Activated CD4-positive, alpha-beta T cell treated with anti-CD3 and anti-CD28 coated beads, Interleukin-2, amount 10 ng/mL, durations not matched to agents 7 days and 5 days (primary cell): ENCODE measurements at regions not wholly inside any gene's neighbourhood (a gene's known extent, or its start where the extent isn't known, plus 50 kb on each side); places are given as distances from the start of the nearest gene placed in this dataset.

Source experiments
- CTCF ChIA-PET: fragments of 350-600 bp; sonication (Branson Sonifier 250); formaldehyde crosslinking; loops from one replicate; lab custom pipeline; 2021; ENCODE audit warnings: antibody characterized with exemption; lab: Charles Lee
- POLR2A ChIA-PET: fragments of 350-600 bp; sonication (Branson Sonifier 250); formaldehyde crosslinking; loops from one replicate; lab custom pipeline; 2021; ENCODE audit warnings: antibody characterized with exemption; lab: Charles Lee
- DNase-seq: peaks from one replicate; pipeline ENCODE4 v3.0.0-alpha.2; 2020
- H3K27ac Mint-ChIP-seq: one replicate; pipeline ENCODE4 v1.8.0; 2021; ENCODE audit warnings: mild to moderate bottlenecking, moderate library complexity, mixed read lengths
- H3K27me3 Mint-ChIP-seq: one replicate; pipeline ENCODE4 v1.8.0; 2021; ENCODE audit warnings: mixed read lengths
- H3K36me3 Mint-ChIP-seq: one replicate; pipeline ENCODE4 v1.8.0; 2021; ENCODE audit warnings: low read depth, mixed read lengths
- H3K4me1 Mint-ChIP-seq: one replicate; pipeline ENCODE4 v1.8.0; 2021; ENCODE audit warnings: mixed read lengths
- H3K4me3 Mint-ChIP-seq: one replicate; pipeline ENCODE4 v1.8.0; 2021; ENCODE audit warnings: mild to moderate bottlenecking, moderate library complexity, mixed read lengths
- H3K9me3 Mint-ChIP-seq: one replicate; pipeline ENCODE4 v1.8.0; 2021; ENCODE audit warnings: mixed read lengths

- Mint-ChIP-seq H3K27ac (no peak overlapping the region), H3K4me3 (no peak overlapping the region), H3K36me3 (no peaks in the 10 kb centered on the region), H3K27me3 (peaks cover 2% of the 10 kb centered on the region), H3K9me3 (peaks cover 11% of the 10 kb centered on the region), H3K4me1 (no peaks in the 10 kb centered on the region)
- DNase-seq = no peak
- CTCF ChIA-PET = interaction anchor here (1.1 kb wide), 2 partner anchors 19 to 21 kb away, joined by 3 read pairs; no protein-coding TSS in a partner anchor
- POLR2A ChIA-PET = no interaction called here
Observed at GRCh38 chr17:77753691-77754245, 204.7 kb upstream of the TNRC6C start.

- Mint-ChIP-seq H3K36me3 (no peaks in the 10 kb centered on the region), H3K27me3 (peaks cover 2% of the 10 kb centered on the region), H3K9me3 (peaks cover 11% of the 10 kb centered on the region), H3K27ac (no peak overlapping the region), H3K4me1 (no peaks in the 10 kb centered on the region), H3K4me3 (no peak overlapping the region)
- CTCF ChIA-PET = interaction anchor here (1.1 kb wide), 2 partner anchors 18 to 20 kb away, joined by 3 read pairs; no protein-coding TSS in a partner anchor
- POLR2A ChIA-PET = no interaction called here
- no peak for DNase-seq
Observed at GRCh38 chr17:77754956-77755355, 203.5 kb upstream of the TNRC6C start.

GRCh38 chr17:77755410-77755963 lies 203.0 kb upstream of the TNRC6C start:
- no peak overlapping the region for H3K4me3 Mint-ChIP-seq
- no peaks in the 10 kb centered on the region for H3K4me1 Mint-ChIP-seq
- H3K9me3 Mint-ChIP-seq = peaks cover 11% of the 10 kb centered on the region
- H3K27me3 Mint-ChIP-seq = peaks cover 2% of the 10 kb centered on the region
- DNase-seq = no peak
- POLR2A ChIA-PET = no interaction called here
- no peak overlapping the region for H3K27ac Mint-ChIP-seq
- H3K36me3 Mint-ChIP-seq = no peaks in the 10 kb centered on the region
- CTCF ChIA-PET = no interaction called here

GRCh38 chr17:77756028-77756427 lies 202.5 kb upstream of the TNRC6C start:
- H3K4me1 Mint-ChIP-seq = no peaks in the 10 kb centered on the region
- H3K9me3 Mint-ChIP-seq = peaks cover 11% of the 10 kb centered on the region
- POLR2A ChIA-PET = no interaction called here
- H3K4me3 Mint-ChIP-seq = no peak overlapping the region
- H3K36me3 Mint-ChIP-seq = no peaks in the 10 kb centered on the region
- no peak for DNase-seq
- CTCF ChIA-PET = no interaction called here
- H3K27me3 Mint-ChIP-seq = peaks cover 2% of the 10 kb centered on the region
- no peak overlapping the region for H3K27ac Mint-ChIP-seq

DNA sequence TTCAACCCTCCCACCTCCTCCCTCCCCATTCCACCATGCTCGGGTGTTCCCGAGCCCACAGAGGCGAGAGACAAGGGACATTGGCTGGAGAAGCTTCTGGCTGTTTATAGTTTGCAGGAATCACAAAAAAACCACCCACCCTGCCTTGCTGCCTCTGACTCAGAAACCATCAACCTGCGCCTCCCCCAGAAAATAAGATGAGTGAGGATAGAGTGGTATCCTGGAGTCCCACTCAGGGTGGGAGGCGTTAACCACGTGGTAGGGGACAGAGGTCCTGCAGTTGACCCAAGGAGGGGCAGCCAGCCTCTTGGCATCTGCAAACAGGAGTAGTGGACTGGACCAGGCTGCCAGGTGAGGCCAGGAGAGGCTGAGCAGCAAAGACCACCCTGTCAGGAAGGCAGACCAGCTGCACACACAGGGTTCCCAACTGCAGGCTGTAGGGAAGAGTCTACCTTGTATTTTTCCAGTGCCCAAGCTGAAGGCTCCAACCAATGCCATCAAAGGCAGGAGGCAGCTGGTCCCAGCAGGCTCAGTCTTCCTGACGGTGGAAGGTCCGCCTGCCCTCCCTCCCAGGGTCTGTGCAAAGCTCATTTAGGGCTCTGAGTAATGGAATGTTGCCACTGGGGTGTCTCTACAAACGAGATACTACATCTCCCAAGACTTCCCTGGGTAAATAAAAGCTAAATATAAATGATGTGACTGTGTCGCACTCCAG lies 201.5 kb upstream of the TNRC6C start:
- Mint-ChIP-seq H3K27me3 (no peaks in the 10 kb centered on the region), H3K27ac (no peak overlapping the region), H3K36me3 (no peaks in the 10 kb centered on the region), H3K4me1 (no peaks in the 10 kb centered on the region), H3K9me3 (peaks cover 11% of the 10 kb centered on the region), H3K4me3 (no peak overlapping the region)
- CTCF ChIA-PET = interaction anchor here (1.1 kb wide), 1 partner anchor 215 kb away, joined by 3 read pairs; no protein-coding TSS in a partner anchor
- no peak for DNase-seq
- POLR2A ChIA-PET = interaction anchor here (0.6 kb wide), 1 partner anchor 90 kb away, joined by 5 read pairs; no protein-coding TSS in a partner anchor

DNA sequence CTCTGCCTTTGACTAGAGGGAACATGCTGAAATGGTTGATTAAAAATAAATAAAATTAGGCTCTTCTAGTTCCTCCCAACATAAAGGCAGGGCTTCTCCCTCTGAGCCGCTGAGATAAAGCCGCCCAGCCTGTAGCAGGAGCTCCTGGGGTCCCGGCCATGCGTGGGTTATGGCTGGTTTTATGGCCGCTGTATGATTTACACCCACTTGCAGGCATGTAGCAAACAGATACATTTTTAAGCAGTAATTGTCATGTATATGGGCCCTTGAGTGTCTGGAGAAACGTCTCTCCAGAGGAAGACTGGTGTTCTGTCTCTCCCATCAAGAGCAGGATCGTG lies 201.0 kb upstream of the TNRC6C start:
- H3K4me3 Mint-ChIP-seq = no peak overlapping the region
- H3K9me3 Mint-ChIP-seq = peaks cover 11% of the 10 kb centered on the region
- ChIA-PET CTCF (interaction anchor here (1.1 kb wide), 1 partner anchor 215 kb away, joined by 3 read pairs; no protein-coding TSS in a partner anchor), POLR2A (interaction anchor here (0.9 kb wide), 1 partner anchor 11 kb away, joined by 4 read pairs; no protein-coding TSS in a partner anchor)
- no peaks in the 10 kb centered on the region for H3K27me3 Mint-ChIP-seq
- no peak overlapping the region for H3K27ac Mint-ChIP-seq
- H3K36me3 Mint-ChIP-seq = no peaks in the 10 kb centered on the region
- no peaks in the 10 kb centered on the region for H3K4me1 Mint-ChIP-seq
- no peak for DNase-seq

DNA sequence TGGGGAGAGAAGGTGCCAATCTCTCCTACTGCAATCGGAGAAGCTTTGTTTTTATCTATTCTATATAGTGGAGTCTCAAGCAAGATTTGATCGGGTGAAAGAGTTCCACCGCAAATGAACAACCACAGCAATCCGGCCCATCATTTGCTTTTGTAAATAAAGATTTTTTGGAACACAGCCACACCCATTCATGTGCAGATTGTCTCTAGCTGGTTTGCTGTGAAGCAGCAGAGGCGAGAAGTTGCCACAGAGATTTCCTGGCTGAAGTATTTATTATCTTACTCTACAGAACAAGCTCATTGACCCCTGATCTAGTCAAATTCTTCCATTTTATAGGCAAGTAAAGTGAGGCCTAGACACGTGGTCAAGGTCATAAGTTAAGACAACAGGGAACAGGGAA lies 195.5 kb upstream of the TNRC6C start:
- H3K9me3 Mint-ChIP-seq = no peaks in the 10 kb centered on the region
- no peaks in the 10 kb centered on the region for H3K4me1 Mint-ChIP-seq
- no peak overlapping the region for H3K27ac Mint-ChIP-seq
- H3K36me3 Mint-ChIP-seq = no peaks in the 10 kb centered on the region
- H3K4me3 Mint-ChIP-seq = no peak overlapping the region
- ChIA-PET CTCF (interaction anchor here (0.9 to 1.6 kb wide), 2 partner anchors 8 to 38 kb away, joined by 3 read pairs; no protein-coding TSS in a partner anchor), POLR2A (interaction anchor here (0.7 kb wide), 1 partner anchor 221 kb away, joined by 3 read pairs; no protein-coding TSS in a partner anchor)
- no peak for DNase-seq
- no peaks in the 10 kb centered on the region for H3K27me3 Mint-ChIP-seq

GRCh38 chr17:77763575-77763974 lies 194.9 kb upstream of the TNRC6C start:
- Mint-ChIP-seq H3K27me3 (no peaks in the 10 kb centered on the region), H3K9me3 (no peaks in the 10 kb centered on the region), H3K36me3 (no peaks in the 10 kb centered on the region), H3K4me1 (no peaks in the 10 kb centered on the region), H3K4me3 (no peak overlapping the region), H3K27ac (no peak overlapping the region)
- no peak for DNase-seq
- POLR2A ChIA-PET = interaction anchor here (0.7 kb wide), 1 partner anchor 221 kb away, joined by 3 read pairs; no protein-coding TSS in a partner anchor
- CTCF ChIA-PET = no interaction called here

GRCh38 chr17:77765292-77765691 lies 193.2 kb upstream of the TNRC6C start:
- Mint-ChIP-seq H3K27me3 (no peaks in the 10 kb centered on the region), H3K36me3 (no peaks in the 10 kb centered on the region), H3K9me3 (no peaks in the 10 kb centered on the region), H3K4me1 (no peaks in the 10 kb centered on the region), H3K27ac (no peak overlapping the region), H3K4me3 (no peak overlapping the region)
- no peak for DNase-seq
- CTCF ChIA-PET = no interaction called here
- POLR2A ChIA-PET = no interaction called here

DNA sequence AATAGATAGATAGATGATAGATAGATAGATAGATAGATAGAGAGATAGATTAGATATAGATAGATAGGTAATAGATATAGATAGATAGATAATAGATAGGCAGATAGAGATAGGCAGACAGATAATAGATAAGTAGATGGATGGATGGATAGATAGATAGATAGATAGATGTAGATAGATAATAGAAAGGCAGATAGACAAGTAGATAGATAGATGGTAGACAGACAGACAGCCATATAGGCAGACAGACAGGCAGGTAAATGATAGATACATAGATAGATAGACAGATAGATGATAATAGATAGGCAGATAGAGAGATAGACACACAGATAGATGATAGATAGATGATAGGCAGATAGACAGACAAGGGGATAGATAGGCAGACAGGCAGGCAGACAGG lies 191.4 kb upstream of the TNRC6C start:
- Mint-ChIP-seq H3K27me3 (no peaks in the 10 kb centered on the region), H3K27ac (no peak overlapping the region), H3K4me1 (peaks cover under 1% of the 10 kb centered on the region), H3K36me3 (no peaks in the 10 kb centered on the region), H3K9me3 (no peaks in the 10 kb centered on the region), H3K4me3 (no peak overlapping the region)
- ChIA-PET CTCF (no interaction called here), POLR2A (no interaction called here)
- no peak for DNase-seq

DNA sequence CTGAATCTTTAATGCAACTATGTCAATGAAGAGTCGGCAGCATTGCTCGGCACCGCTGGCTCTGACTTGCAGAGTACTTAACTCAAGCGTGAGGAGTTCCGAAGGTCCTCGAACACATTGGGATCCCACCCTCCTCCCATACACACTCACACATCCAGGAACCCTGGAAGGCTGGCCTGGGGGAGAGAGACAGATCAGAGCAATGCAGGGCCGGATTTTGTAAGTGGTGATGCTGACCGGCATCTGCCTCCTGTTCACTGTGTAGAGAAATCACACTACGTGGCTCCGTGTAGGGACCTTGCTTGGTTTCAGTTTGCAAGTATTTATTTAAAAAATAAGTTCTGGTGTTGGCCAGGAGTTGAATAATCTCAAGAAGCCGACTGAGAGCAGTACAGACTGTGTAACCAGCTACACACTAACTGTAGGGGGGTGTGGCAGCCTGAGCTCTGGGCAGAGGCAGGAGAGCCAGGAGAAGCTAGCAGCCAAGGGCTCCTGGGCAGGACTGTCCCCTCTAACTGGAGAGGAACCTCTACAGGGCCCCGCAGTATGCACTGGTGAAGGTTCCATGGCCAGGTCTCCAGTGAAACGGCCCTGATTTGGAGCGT lies 190.2 kb upstream of the TNRC6C start:
- Mint-ChIP-seq H3K9me3 (no peaks in the 10 kb centered on the region), H3K27me3 (no peaks in the 10 kb centered on the region), H3K4me3 (no peak overlapping the region), H3K27ac (no peak overlapping the region), H3K4me1 (peaks cover 11% of the 10 kb centered on the region), H3K36me3 (no peaks in the 10 kb centered on the region)
- no peak for DNase-seq
- ChIA-PET CTCF (no interaction called here), POLR2A (no interaction called here)

- H3K36me3 Mint-ChIP-seq = no peaks in the 10 kb centered on the region
- DNase-seq = no peak
- CTCF ChIA-PET = interaction anchor here (0.6 to 0.8 kb wide), 2 partner anchors 117 to 681 kb away, joined by 3 read pairs; no protein-coding TSS in a partner anchor
- no peaks in the 10 kb centered on the region for H3K9me3 Mint-ChIP-seq
- POLR2A ChIA-PET = no interaction called here
- no peak overlapping the region for H3K27ac Mint-ChIP-seq
- H3K4me3 Mint-ChIP-seq = no peak overlapping the region
- peaks cover 11% of the 10 kb centered on the region for H3K4me1 Mint-ChIP-seq
- H3K27me3 Mint-ChIP-seq = no peaks in the 10 kb centered on the region
Observed at GRCh38 chr17:77769215-77769614, 189.3 kb upstream of the TNRC6C start.

GRCh38 chr17:77769762-77770161 lies 188.7 kb upstream of the TNRC6C start:
- no peaks in the 10 kb centered on the region for H3K27me3 Mint-ChIP-seq
- no peaks in the 10 kb centered on the region for H3K9me3 Mint-ChIP-seq
- CTCF ChIA-PET = interaction anchor here (0.6 to 0.8 kb wide), 2 partner anchors 117 to 681 kb away, joined by 3 read pairs; no protein-coding TSS in a partner anchor
- POLR2A ChIA-PET = no interaction called here
- no peaks in the 10 kb centered on the region for H3K36me3 Mint-ChIP-seq
- H3K4me3 Mint-ChIP-seq = no peak overlapping the region
- peaks cover 11% of the 10 kb centered on the region for H3K4me1 Mint-ChIP-seq
- no peak overlapping the region for H3K27ac Mint-ChIP-seq
- DNase-seq = no peak
